ENCODE measurements at regions not wholly inside any gene's neighbourhood (a gene's known extent, or its start where the extent isn't known, plus 50 kb on each side); places are given as distances from the start of the nearest gene placed in this dataset.

- H3K27me3 ChIP-seq = no peaks in the 10 kb centered on the region
- WGBS = 84% methylated on average over 2 of the region's 2 CpGs
- no peaks in the 10 kb centered on the region for H3K4me1 ChIP-seq
- H3K27ac ChIP-seq = no peak overlapping the region
- no peak overlapping the region for H3K4me3 ChIP-seq
- no peak for DNase-seq (ENCODE audit: low spot score in 2 of 2)
- H3K9me3 ChIP-seq = no peaks in the 10 kb centered on the region
- no peaks in the 10 kb centered on the region for H3K36me3 ChIP-seq
- TF ChIP-seq POLR2A (IDR thresholded peaks at IDR 0.05) = no peak
- TF ChIP-seq CTCF (IDR thresholded peaks at IDR 0.05) = no peak
- TF ChIP-seq EP300 (IDR thresholded peaks at IDR 0.05) = no peak
- TF ChIP-seq POLR2AphosphoS5 (IDR thresholded peaks at IDR 0.05) = no peak
These were observed 410.7 kb upstream of the SEMA3A start for GRCh38 chr7:84605301-84605700.

DNA sequence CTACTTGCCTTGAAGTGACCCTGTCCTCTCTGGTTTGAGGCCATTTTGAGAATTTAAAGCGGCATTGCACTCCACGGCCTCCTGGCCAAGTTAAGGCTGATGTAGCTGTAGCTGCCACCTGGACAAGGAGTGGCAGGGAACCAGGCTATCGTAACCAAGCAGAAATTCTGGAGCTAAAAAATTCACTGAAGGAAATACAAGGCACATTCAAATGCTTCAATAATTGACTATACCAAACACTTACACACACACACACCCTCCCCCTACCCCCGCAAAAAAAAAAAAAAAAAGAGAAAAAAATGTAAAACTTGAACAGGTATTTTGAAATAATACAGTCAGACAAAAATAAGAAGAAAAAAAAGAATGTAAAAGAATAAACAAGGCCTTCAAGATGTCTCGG lies 409.0 kb upstream of the SEMA3A start:
- Histone ChIP-seq H3K4me3 (no peak overlapping the region), H3K27ac (no peak overlapping the region), H3K27me3 (no peaks in the 10 kb centered on the region), H3K9me3 (no peaks in the 10 kb centered on the region), H3K36me3 (no peaks in the 10 kb centered on the region), H3K4me1 (no peaks in the 10 kb centered on the region)
- no peak for TF ChIP-seq EP300 (IDR thresholded peaks at IDR 0.05)
- no peak for TF ChIP-seq CTCF (IDR thresholded peaks at IDR 0.05)
- TF ChIP-seq POLR2AphosphoS5 (IDR thresholded peaks at IDR 0.05) = no peak
- no peak for TF ChIP-seq POLR2A (IDR thresholded peaks at IDR 0.05)
- WGBS = 90% methylated on average over 5 of the region's 5 CpGs
- no peak for DNase-seq (ENCODE audit: low spot score in 2 of 2)

DNA sequence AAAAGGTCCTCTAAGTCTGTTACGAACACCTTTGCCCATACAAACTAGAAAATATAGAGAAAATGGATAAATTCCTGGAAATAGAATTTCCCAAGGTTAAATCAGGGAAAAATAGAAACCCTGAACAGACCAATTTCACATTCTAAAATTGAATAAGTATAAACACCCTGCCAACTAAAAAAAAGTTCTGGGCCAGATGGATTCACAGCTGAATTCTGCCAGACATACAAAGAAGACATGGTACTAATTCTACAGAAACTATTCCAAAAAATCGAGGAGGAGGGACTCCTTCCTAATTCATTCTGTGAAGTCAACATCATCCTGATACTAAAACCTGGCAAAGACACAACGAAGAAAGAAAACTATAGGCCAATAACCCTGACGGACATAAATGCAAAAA lies 400.4 kb upstream of the SEMA3A start:
- TF ChIP-seq CTCF (IDR thresholded peaks at IDR 0.05) (no peak), EP300 (IDR thresholded peaks at IDR 0.05) (no peak), POLR2AphosphoS5 (IDR thresholded peaks at IDR 0.05) (no peak), POLR2A (IDR thresholded peaks at IDR 0.05) (no peak)
- Histone ChIP-seq H3K36me3 (no peaks in the 10 kb centered on the region), H3K27me3 (no peaks in the 10 kb centered on the region), H3K9me3 (no peaks in the 10 kb centered on the region), H3K27ac (no peak overlapping the region), H3K4me1 (no peaks in the 10 kb centered on the region), H3K4me3 (no peak overlapping the region)
- no peak for DNase-seq (ENCODE audit: low spot score in 2 of 2)
- 91% methylated on average over 4 of the region's 4 CpGs for WGBS

GRCh38 chr7:84591897-84592296 lies 397.3 kb upstream of the SEMA3A start:
- no peaks in the 10 kb centered on the region for H3K36me3 ChIP-seq
- no peak for DNase-seq (ENCODE audit: low spot score in 2 of 2)
- no peak overlapping the region for H3K27ac ChIP-seq
- H3K27me3 ChIP-seq = no peaks in the 10 kb centered on the region
- H3K9me3 ChIP-seq = no peaks in the 10 kb centered on the region
- no peaks in the 10 kb centered on the region for H3K4me1 ChIP-seq
- H3K4me3 ChIP-seq = no peak overlapping the region
- TF ChIP-seq CTCF (IDR thresholded peaks at IDR 0.05) (no peak), EP300 (IDR thresholded peaks at IDR 0.05) (no peak), POLR2AphosphoS5 (IDR thresholded peaks at IDR 0.05) (no peak), POLR2A (IDR thresholded peaks at IDR 0.05) (no peak)
- WGBS = 98% methylated on average over 2 of the region's 2 CpGs

- DNase-seq (ENCODE audit: low spot score in 2 of 2) = no peak
- no peak overlapping the region for H3K27ac ChIP-seq
- no peaks in the 10 kb centered on the region for H3K36me3 ChIP-seq
- H3K4me3 ChIP-seq = no peak overlapping the region
- no peaks in the 10 kb centered on the region for H3K27me3 ChIP-seq
- no peaks in the 10 kb centered on the region for H3K9me3 ChIP-seq
- 57% methylated on average over 4 of the region's 4 CpGs for WGBS
- TF ChIP-seq POLR2AphosphoS5 (IDR thresholded peaks at IDR 0.05) (no peak), CTCF (IDR thresholded peaks at IDR 0.05) (no peak), POLR2A (IDR thresholded peaks at IDR 0.05) (no peak), EP300 (IDR thresholded peaks at IDR 0.05) (no peak)
- H3K4me1 ChIP-seq = no peaks in the 10 kb centered on the region
These were observed 394.4 kb upstream of the SEMA3A start for GRCh38 chr7:84589012-84589411.
